GM21723 (cell line): ENCODE measurements at regions not wholly inside any gene's neighbourhood (a gene's known extent, or its start where the extent isn't known, plus 50 kb on each side); places are given as distances from the start of the nearest gene placed in this dataset.
"Not testable (repeated sequence)": the region's sequence is repeated elsewhere in the genome, so short reads cannot be mapped to it uniquely, and the experiment has no call there.

Experiments
- ATAC-seq: cut with Tn5 transposase; IDR thresholded peaks from one replicate; pipeline ENCODE4 v1.9.1; 2021; ENCODE audit warnings: mild to moderate bottlenecking, moderate library complexity; ENCODE audit not compliant: unreplicated experiment

DNA sequence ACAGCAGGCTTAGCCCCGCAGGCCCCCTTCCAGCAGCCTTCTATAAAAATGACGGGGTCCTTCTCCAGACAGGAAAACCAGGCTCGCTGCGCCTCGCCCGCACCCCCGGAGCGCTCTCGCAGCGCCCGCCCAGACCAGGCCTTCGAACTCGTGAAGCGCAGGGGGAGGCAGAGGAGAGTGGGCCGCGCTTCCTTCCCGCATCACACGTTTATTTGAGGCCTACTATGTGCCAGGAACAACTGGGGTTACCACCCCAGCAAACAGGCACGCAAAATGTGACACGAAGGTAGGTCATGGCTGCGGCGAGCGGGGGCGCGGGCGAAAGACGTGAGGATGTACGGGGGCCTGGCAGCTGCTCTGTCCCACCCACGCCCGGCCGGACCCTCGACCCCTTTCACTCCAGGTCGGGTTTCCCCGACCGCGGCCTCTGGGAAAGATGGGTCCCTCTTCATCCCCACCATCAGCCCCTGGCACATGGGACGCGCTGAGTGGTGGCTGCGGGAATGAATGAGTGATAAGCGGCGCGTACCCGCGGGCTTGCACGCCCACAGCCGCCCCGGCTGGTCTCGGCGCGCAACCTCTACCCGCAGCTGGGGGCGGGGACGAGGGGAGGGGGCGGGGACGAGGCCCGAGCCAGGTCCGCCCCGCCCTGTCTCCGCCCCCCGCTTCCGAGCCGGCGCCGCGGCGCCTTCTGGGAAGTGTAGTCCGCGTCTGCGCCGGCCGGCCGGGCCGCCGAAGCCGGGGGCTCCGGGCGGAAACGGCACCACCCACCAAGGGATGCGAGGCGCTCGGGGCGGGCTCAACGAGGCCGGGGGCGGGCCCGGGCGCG lies 59.1 kb downstream of the ZNF467 start:
- ATAC-seq, result peak; percentile 91

DNA sequence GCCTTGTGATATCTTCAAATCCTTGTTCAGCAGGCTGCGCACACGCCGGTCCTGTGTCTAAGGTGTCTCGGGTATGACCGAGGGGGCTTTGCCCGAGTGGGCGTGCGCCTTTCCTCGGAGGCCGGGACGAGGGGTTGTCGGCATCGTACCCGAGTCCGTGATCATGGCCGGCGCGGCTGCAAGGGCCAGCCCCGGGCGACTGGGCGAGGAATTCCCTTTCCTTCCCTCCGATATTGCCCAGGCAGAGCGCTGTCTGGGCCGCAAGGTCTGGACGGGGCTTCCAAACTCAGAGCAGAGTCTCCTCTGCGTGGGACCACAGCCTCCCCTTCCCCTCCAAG lies 59.7 kb downstream of the ZNF467 start:
- no peak for ATAC-seq

DNA sequence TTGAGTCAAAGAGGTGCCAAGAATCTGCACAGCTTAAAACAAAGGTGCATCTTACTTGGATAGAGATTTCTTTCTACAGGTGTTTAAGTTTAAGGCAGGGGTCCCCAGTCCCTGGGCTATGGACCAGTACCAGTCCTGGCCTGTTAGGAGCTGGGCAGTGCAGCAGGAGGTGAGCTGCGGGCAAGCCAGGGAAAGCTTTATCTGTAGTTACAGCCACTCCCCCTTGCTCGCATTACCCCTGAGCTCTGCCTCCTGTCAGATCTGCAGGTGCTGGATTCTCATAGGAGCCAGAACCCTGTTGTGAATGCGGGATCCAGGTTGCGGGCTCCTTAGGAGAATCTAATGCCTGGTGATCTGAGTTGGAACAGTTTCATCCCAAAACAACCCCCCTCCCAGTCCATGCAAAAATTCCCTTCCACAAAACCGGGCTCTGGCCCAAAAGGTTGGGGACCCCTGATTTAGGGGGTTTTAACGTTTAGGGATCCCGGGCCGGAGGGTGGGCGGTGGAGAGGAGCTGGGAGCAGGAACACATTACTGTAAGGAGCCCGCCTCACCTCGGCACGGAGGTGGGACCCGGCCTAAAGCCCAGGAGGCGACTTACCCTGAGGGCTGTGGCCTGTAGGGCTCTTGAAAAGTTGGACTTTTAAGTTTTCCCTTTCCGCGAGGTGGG lies 60.2 kb downstream of the ZNF467 start:
- ATAC-seq, result no peak

DNA sequence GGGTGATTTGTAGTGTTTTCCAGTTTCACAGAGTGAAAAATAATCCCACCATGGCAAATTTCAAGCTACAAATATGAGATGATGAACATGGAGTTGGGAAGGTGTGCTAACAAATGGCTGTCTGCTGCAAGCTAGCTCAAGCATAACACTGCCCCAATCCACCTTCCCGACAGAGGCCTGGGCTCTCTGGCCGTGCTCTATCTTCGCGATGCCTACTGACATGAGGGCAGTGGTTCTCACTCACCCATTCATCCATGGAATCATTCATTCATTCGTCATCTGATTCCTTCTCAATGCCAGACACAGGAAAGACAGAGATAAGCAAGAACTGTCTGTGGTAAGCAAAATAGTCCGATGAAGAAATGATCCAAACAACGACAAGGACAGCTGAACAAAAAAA lies 65.4 kb downstream of the ZNF467 start:
- ATAC-seq, result no peak

DNA sequence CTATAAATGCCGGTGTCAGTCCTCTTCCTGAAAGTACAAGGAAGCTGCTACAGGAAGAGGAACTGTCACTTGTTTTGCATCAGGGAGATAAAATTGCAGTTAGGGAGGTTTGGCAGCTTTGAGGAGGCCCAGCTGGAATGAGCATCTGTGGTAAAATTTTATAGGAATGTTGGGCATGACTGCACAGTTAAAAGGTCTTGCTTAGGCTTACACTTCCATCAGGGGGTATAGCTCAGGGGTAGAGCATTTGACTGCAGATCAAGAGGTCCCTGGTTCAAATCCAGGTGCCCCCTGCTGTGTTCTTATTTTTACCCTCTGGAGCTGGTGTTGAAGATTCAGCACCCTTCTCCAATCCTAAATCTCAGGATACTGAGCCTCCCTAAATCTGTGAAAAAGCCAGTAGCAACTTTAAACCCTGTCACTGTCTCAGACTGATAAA lies 65.9 kb downstream of the ZNF467 start:
- ATAC-seq, result no peak

DNA sequence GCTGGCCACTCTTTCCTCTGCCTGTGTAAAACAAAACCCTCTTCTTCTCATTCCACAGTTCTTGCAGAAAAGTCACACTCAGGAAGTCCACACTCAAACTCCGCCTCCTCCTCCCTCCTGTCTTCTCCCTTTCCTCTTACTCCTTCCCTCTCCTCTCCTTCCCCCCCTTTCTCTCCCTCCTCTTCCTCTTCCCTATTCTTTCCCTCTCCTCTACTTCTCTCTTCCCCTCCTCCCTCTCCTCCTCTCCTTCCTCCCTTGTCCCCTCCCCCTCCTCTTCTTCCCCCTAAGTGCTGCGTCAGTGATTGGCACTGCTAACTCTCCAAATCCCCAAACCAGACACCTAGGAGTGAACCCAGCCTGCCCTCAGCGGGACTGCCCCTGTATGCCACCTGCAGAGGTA lies 67.0 kb downstream of the ZNF467 start:
- ATAC-seq, result no peak

DNA sequence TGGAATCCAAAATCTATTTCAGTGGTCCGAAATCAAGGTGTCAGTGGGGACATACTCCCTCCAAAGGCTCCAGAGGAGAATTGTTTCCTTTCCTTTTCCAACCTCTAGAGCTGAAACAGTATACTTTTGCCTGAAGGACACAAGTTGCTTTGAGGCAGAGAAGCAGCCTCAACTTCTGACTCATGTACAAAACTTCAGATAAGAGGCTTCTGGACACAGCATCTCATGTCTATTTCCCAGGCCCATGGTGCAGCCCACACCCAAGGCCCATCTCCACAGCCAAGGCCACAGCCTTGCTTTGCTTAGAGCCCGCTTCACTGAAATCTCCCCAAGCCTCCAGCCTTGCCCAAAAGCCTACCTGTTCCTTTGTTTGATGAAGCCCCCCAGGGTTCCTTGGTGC lies 68.9 kb downstream of the ZNF467 start:
- ATAC-seq, result no peak

DNA sequence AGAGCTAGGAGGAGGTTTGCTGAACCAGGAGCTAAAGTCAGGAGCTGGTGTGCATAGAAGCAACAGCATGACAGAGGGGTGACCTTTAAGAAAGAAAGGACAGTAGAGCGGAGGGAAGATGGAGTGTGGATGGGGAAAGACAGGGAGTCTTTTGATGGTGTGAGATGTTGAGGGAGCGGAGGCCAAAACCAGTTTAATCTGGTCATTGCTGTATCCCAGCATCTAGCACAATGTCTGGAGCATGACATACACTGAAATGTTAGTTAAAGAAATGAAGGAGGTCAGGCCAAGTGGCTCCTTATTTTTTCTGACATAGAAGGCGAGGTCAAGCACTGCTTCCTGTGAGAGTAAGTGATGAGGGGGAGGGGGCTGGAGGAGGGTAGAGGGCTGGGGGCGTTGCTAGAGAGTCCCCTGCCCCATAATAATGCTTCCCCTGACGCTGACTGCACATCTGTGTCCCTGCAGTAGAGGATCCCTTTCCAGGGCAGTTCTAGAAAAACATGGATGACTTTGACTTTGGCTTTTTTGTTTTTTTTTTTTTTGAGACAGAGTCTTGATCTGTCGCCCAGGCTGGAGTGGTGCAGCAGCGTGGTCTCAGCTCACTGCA lies 70.2 kb downstream of the ZNF467 start:
- ATAC-seq, result no peak

DNA sequence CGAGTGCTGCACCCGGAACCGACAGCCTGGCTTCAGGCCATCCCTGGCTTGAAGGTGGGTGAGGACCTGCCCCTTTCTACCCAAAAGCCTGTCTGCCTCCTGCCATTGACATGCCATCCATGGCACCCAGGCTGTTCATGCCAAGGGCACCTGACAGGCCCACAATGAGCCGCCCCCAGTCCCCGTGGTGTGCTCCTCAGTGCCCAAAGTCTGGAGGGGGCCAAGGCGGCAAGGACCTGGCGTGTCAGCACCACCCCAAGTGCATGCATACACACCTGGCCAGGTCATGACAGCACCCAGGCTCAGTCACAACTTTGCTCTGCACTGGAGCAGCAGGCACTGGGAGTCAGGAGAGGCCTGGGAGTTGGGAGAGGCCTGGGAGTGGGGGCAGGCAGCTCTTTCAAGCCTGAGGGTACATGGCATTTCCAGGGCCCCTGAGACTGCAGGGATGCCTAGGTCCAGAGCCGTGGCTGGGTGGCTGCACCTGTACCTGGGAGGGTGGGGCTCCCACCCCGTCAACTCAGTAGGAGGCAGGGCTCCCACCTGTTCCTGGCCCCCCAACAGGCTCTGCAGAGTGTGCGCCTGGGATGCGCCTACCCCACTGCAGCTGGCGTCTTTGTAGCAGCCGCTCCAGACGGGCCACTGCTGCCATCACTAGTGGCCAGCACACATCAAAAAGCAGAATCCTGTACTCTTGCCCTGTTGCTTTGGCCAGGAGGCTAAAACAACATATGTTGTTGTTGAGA lies 71.7 kb downstream of the ZNF467 start:
- no peak for ATAC-seq

DNA sequence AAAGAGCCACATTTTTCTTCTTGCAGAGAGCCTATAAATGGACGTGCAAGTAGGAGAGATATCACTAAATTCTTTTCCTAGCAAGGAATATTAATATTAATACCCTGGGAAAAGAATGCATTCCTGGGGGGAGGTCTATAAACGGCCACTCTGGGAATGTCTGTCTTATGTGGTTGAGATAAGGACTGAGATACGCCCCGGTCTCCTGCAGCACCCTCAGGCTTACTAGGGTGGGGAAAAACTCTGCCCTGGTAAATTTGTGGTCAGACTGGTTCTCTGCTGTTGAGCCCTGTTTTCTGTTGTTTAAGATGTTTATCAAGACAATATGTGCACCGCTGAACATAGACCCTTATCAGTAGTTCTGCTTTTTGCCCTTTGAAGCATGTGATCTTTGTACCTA lies 75.6 kb downstream of the ZNF467 start:
- ATAC-seq, result not testable (repeated sequence)

DNA sequence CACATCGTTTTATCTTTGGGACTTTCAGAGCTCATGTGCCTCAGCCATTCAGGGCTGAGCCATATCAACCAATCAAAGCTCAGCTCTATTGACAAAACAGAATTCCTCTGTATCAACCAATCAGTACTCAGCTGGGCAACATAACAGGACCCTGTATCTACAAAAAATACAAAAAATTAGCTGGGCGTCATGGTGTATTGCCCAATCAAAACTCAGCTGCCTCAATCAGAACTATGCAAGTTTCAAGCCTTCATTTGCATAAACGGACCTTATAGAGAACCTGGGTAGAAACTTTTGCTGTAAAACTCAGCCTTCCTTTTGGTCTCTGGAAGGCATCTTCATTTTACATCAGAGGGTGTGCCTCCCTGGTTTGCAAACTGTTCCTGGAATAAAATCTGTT lies 77.1 kb downstream of the ZNF467 start:
- ATAC-seq, result no peak

DNA sequence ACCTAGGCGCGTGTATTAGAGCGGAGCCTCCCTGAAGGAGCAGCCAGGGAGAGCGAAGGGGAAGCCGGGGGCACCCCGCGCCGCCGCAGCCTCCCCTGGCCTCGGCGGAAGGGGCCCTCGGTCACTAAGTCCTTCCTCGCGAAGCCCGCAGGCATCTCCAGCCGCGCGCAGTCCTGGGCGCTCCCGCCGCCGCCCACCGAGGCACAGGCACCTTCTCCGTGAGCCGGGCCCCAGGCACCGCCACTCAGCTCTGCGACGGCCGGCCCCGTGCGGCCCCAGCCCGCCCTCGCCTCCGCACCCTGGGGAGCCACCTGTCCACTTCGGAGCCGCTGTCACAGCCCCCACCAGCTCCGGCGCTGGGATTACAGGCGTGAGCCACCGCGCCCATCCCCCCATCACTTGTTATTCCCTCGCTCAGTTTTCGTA lies 80.8 kb downstream of the ZNF467 start:
- no peak for ATAC-seq

DNA sequence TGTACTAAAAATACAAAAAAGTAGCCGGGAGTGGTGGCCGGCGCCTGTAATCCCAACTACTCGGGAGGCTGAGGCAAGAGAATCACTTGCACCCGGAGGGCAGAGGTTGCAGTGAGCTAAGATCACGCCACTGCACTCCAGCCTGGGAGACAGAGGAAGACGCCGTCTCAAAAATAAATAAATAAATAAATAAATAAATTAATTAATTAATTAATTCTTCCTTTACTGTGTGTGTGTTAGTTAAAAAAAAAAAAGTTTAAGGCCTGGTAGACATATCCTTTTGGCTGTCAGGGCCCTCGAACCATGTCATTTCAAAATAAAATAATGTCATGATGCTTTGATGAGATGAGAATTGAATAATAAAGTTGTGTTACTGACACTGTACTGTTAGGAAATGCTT lies 81.3 kb downstream of the ZNF467 start:
- no peak for ATAC-seq

DNA sequence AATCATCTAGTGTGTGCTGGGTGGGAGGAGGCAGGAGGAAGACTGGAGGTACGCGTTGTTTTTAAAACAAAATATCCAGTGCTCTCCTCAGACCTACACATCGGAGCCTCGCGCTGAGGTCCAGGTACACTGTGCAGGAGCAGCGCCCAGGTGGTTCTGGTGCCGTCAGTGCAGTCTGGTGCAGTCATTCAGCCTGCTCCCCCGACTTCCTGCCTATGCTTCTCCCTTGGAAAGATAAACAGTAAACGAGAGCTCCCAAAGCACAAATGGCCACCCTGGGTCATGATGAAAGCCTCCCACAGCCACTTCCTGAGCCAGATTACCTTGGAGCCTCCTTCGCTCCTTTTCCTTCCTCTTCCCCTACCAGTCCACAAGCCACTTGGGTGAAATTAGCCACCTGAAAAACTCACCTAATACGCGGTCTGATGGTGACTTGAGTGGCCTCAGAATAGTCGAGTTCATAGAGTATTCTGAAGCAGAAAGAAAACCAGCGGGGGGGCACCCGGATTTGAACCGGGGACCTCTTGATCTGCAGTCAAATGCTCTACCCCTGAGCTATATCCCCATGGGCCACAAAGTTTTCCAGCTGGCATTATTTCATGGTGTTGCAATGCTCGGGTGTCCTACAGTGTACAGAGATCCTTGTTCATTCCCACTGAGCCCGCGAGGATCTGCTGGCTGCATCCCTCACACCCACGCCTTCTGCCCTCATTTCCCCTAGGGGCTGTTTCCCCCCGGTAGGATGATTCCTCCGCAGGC lies 82.5 kb downstream of the ZNF467 start:
- ATAC-seq, result no peak

DNA sequence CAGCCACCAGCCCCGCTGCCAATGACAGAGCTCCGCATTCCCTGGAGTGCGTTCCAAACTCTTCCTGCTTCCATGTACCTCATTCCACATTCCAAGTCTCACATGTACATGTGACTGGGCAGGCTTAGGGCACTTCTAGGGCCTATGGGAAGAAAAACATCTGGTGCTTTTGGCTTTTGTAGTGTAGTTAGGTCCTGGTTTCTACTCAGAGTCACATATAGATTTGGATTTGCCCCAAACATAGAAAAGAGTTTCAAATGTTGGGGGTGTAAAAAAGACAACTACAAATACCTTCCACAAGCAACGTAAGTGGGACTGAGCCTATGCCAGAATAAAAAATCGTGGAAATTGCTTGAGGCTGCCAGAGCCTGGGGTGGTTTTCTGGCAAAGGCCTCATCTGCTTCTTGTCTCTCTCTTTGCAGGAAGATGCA lies 84.1 kb downstream of the ZNF467 start:
- no peak for ATAC-seq

DNA sequence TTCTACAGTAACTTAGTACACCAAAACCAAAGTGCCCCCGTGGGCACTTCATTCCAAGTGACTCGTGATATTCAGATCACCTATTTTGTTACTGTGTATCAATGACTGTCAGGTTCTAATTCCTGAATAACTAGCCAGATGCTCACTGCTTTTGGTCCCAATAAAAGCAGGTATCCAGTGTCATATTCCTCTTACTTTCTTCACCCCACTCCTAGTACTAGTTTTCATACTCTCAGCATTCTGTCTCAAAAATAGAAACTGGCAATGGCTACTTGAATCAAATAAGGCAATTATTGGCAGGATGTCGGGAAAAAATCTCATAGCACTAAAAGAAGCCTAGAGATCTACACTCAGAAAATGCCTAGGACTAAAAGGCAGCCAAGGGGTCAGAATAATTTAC lies 84.6 kb downstream of the ZNF467 start:
- no peak for ATAC-seq

DNA sequence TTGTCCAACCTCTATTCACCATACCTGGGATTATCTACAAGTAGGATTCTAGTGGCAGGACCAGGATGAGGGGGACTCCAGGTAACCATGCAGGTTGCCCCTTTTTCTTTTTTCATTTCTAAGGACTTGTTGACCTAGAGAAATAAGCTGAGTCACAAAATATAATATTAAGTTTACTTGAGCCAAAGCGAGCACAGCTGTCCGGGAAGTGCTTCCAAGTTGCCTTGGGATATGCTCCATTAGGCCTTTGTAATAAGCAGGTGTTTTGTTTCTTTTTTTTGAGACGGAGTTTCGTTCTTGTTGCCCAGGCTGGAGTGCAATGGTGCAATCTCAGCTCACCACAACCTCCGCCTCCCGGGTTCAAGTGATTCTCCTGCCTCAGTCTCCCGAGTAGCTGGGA lies 85.6 kb downstream of the ZNF467 start:
- not testable (repeated sequence) for ATAC-seq

DNA sequence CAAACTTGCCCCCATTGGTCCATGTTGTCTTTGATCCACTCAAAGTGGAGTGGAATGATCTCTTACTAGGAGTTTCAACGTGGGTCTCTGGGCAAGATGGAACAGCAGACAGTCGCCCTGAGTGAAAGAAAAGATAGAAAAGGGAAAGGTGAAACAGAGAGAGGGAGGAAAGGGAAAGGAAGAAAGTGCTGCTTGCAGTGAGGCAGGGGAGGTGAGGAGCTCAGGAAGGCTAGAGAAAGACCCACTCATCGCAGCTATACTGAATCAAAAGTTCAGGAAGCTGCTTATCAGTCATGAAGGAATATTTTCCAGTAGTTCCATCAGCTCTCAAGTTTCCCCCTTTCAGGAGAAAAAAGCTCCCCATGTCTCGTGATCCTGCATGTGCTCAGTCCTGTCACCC lies 86.9 kb downstream of the ZNF467 start:
- ATAC-seq, result no peak

DNA sequence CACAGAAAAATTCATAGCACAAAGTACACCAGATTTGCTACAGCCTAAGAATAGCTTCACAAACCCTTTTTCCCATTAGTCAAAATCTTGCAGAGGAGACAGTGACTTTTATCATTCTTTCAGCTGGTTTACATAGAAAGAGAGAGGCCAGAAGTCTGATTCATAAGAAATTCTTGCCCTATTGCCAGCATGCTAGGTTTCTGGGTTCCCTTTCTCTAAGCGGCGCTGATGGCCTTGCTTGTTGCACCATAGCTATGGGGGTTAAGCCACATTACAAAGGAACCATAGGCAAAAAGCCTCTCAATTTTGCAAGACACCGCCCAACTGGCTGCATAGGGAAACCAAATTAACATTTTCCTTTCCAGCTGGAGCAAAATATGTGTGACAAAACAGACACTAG lies 87.4 kb downstream of the ZNF467 start:
- no peak for ATAC-seq

DNA sequence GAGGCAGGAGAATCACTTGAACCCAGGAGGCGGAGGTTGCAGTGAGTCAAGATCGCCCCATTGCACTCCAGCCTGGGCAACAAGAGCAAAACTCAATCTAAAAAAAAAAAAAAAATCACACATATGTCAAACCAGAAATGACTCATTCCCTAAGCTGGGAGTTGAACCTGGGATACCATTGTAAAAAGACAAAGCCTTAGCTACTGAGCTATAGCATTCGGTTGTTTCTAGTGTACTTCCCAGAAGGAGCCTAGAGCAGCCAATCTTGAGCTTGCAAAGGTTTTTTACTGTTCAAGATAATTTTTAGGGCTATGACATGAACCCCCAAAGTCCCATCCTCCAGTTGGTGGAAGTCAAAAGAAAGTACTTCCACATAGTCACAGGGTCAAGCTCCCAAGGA lies 87.9 kb downstream of the ZNF467 start:
- no peak for ATAC-seq

DNA sequence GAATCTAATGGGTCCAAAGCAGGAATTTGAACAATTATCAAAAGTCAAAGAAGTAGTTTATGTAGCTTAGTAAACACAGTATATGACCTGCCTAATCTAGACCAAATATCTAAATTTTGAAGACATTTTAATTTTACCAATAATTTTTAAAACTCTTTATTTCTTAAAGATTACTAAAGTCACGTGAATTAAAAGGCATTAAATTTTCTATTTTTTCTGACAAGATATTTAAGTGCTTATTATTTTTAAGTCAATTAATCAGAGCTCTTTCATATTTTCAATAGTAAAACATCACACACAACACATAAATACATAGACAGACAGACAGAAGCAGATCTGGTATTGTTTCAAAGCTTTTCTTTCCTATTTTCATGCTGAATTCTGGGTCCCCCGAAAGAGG lies 89.5 kb downstream of the ZNF467 start:
- no peak for ATAC-seq
